ENCODE measurements at regions not wholly inside any gene's neighbourhood (a gene's known extent, or its start where the extent isn't known, plus 50 kb on each side); places are given as distances from the start of the nearest gene placed in this dataset.

DNA sequence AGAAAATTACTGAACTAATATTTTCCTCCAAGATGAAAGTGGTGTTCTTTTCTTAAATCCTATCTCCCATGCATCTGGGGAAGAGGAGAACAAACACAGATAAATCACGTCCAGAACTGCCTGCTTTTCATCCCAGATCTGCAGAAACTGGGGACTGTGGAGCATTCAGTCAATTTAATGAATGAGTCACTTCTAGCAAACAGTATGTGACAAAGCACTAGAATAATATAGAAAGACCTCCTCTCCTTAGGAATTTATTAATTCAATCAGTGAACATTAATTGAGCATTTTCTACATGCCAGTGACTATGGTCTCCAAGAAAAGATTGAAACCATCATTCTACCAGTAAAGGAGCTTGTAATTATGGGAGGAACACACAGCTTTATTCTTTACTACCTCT lies 693.4 kb upstream of the ID2 start:
- no peak for DNase-seq

- no peak for DNase-seq
Observed at GRCh38 chr2:7989823-7990222, 692.0 kb upstream of the ID2 start.

DNA sequence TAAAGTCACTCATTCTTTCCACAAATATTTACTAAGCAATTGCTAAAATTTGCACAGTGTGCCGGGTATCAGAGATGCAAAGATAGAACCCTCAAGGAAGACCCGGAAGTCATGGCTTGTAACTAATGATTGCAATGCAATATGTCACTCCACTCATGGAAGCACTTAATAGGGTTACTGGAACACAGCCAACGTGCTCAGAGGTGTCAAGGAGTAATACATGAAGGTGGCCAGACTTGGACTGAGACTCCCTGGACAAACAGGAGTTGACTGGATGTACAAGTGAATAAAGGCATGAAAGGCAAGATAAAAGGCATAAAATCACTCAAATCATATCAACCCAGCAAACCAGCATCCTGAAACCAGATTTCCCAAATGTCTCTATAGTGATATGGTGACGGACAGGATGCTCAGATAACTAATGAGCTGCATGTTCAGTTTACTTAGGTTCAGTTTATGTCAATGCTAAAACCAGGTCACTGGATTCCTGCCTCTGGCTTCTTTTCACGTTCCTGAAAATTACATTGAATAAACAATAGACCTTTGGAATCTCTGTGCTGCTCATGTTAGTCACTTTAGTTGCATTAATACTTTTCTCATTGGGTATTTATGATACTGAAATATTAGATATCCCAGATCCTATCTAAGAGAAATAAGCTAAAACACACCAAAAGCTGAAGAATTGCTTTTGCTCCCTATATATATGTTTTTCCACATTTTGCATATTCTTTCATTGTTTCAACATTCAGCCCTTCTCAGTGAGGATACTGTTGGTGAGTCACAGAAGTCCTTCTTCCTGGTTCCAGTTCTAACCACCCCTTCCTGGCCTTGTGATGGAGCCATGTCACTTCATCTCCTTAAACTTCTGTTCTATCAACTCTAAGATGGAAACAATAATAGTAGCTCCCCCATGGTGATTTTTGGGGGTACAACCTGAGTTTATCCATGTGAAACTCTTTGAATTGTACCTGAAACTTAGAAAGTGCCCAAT lies 688.9 kb upstream of the ID2 start:
- DNase-seq: peak; percentile 66

- DNase-seq: peak; percentile 47
Observed at GRCh38 chr2:7994397-7994951, 687.4 kb upstream of the ID2 start.

GRCh38 chr2:7997279-7997678 lies 684.6 kb upstream of the ID2 start:
- no peak for DNase-seq

DNA sequence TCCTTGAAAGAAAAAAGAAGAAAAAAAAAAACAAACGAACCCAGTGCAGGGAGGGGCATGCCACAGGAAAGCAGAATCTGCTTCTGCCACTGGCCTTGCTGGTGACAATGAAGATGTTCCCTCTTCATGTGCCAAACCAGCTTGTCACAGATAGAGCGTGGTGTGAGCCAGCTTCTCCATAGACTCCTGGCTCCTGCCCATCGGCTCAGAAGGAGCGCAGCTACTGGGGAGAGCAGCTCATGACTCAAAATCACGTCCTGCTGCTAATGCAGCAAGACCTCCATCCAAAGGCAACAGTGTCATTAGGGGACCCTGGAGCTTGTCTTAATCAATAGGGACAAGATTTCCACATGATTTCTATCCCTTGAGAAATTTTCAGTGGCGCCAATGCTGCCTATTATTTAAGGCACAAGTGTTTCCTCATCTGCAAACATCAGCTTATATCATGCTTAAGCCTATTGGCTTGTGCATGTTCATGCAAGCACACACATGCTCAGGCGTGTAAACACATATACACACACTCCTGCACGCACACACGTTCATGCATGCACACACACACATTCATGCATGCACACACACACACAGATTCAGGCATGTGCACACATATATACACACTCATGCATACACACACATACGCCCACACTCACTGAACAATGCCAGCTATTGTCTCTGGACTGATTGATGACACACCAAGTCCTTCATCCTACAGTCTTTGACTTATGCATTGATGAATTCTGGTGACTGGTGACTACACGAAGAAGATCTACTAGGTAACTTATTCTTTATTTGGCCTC lies 682.0 kb upstream of the ID2 start:
- no peak for DNase-seq

DNA sequence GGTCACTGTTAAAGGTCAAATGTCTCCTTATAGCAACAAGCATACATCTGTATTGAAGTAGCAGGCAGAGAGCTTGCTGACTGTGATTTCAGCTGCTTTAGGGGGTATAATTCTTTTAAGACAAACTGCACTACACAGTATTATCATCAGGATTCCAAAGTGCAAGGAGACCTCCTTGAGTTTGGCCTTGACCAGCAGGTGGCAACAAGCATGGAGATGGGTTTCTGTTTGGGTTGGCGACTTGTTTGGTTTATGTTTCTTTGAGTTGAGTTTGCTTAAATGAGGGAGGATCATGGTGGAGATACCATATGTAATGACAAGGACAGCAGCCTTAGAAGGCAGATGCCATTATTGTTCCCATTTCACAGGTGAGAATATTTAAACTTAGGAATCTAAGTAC lies 681.0 kb upstream of the ID2 start:
- no peak for DNase-seq

DNA sequence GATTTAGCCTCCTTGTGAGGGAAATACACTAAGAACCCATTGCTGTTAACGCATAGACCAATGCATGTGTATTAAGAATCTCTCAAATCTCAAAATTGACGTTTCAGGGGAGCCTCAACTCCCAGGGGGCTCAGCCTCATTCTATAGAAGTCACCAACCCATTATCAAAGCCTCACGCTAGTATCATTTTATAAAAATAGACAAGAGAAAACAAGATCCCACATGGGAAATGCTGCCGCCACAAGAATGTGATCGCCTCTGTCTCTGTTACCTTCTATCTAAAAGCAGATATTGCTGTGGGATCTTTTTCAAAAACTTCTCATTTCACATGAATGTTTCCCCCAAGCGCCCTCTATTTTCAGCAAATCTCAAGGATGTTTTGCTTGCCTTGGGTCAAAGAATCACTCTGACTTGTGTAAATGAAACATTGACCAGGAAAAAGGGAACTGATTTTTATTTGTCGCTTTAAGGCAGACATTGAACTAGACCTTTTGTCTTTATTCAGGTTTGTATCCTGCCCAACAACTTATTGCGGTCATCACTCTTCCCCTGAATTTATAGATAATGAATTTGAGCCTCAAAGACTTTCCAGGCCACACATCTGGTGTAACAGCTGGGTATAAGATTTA lies 679.0 kb upstream of the ID2 start:
- no peak for DNase-seq

DNA sequence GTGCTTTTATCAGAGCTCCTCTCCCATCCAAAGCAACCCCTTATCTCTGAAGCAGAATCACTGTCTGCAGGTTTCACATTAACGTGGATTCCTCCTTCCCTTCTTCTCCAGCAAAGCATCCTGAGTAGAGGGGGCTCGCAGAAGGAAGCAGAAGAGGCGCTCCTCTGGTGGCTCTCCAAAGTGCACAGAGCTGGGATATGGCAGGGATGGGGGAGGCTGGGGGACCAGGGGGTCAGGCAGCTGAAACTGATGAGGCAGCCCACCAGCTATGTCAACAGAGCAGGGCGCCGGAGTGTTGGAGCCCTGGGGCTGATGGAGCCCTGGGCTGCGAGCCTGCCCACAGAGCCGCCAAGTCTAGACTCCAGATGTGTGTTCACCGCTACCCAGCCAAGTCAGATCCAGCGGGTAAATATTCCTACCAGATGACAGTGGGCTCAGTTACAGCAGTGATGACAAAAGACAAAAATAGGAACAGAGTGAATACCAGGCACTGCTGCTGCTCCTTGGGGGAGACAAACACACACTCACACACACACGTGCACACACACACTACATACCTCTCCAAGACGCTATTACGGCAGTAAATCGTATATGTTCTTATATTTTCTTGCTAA lies 678.3 kb upstream of the ID2 start:
- DNase-seq: peak; percentile 30

GRCh38 chr2:8004250-8004681 lies 677.6 kb upstream of the ID2 start:
- DNase-seq: no peak

GRCh38 chr2:8006181-8006580 lies 675.7 kb upstream of the ID2 start:
- DNase-seq: no peak

- DNase-seq: no peak
Observed at GRCh38 chr2:8006626-8007025, 675.2 kb upstream of the ID2 start.

GRCh38 chr2:8009010-8009597 lies 672.8 kb upstream of the ID2 start:
- no peak for DNase-seq

GRCh38 chr2:8015848-8016600 lies 665.8 kb upstream of the ID2 start:
- DNase-seq: no peak

DNA sequence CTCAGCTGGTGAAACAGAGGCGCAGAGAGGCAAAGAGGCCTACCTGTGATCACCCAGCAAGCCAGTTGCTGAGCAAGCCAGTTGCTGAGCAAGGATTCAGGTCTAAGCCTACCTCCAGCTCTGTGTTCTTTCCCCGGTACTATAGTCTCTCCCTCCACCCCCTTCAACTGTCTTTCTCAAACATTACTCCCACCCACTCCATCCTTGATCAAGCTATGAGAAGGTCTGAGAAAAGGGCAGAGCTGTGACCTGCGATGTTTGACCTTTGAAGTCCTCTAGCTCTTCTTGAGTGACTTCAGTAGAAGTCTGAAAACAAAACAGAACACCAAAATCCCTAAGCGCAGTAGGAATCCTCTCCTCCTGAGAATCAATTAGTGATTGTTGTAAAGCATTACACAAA lies 665.2 kb upstream of the ID2 start:
- no peak for DNase-seq

DNA sequence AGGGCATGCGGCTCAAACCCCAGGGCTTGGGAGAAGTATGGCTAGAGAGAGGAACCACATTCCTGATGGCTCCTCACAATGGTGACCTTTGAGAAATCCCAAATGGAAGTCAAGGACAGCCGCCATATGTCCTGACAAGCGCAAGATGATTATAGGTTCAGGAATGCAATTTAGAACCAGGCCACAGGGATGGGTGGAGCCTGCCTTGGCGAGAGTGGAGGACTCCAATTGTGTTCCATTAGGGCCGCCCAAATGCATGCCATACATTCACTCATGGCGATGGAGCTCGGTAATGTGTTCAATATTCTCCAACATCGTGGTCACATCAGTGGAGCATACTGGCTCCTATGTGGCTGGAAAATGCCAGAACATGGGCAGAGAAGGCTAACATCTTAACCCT lies 662.9 kb upstream of the ID2 start:
- DNase-seq: no peak

GRCh38 chr2:8019934-8020333 lies 661.9 kb upstream of the ID2 start:
- DNase-seq: no peak

DNA sequence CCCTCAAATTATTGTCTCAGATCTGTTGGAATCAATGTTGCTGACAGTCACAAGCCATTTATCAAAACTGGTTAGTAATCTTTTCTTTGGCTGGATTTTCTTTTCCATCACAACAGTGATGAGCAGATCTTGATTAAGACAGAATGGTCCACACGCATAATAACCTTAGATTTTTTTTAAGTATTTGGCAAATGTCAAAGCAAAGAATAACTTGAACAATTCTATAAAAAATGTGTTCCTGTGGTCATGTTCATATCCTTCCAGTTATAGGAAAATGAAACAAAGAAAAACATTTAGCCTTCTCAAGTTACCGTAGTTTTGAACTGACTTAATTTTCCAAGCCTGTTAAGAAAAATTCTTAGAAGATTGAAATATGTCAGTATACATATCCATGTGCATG lies 659.9 kb upstream of the ID2 start:
- no peak for DNase-seq

- DNase-seq: no peak
Observed at GRCh38 chr2:8022908-8023640, 658.8 kb upstream of the ID2 start.

DNA sequence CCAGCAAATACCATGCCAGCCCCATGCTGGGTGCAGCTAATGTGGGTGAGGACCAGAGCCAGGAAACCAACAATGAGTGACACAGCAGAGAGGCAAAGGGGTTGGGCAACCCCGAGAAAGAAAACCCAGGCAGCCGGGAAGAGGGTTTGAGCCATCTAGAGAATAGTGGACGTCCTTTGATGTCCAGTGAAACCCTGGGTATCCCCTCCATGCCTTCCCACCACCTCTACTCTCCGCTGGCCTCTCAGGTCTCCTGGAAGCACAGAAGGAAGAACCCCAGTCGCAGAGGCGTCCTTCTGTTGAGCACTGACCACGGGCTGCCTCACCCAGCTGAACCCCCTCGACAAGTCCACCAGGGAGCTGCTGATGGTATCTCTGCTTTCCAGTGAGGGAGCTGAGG lies 657.4 kb upstream of the ID2 start:
- DNase-seq: no peak

DNA sequence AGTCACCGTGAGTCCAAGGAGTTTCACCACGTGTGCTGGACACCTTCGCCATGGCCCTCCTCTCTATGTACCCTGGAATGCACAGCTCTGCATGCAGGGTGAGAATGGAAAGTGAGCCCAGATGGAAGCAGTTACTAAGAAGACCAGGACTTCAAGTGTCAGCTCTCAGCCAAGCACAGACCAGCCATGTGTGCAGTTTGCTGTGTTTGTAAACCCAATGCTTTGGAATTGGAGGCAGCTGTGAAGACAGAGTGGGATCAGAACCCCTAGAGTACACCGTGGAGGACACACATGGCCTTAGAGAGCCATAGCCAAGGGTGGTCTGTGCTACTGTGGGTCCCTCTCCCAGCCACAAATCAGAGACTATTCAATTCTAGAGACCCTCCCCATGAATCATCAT lies 655.5 kb upstream of the ID2 start:
- DNase-seq: no peak
